DND-41 (cell line): ENCODE measurements at regions not wholly inside any gene's neighbourhood (a gene's known extent, or its start where the extent isn't known, plus 50 kb on each side); places are given as distances from the start of the nearest gene placed in this dataset.

Experiments used
- ATAC-seq: fragments of 200-7000 bp; cut with Tn5 transposase; 3 replicates; pipeline ENCODE4 v1.9.1; 2021; ENCODE audit warnings: low read depth; ENCODE audit not compliant: insufficient read depth
- DNase-seq: peaks from one replicate; pipeline ENCODE4 v3.0.0-alpha.2; 2020
- H2AFZ ChIP-seq: 2 replicates; pipeline ENCODE4 v1.6.0; 2012; ENCODE audit warnings: low read depth, low read length
- H3K27ac ChIP-seq: 2 replicates; pipeline ENCODE4 v1.5.1; 2012; ENCODE audit warnings: low read length, inconsistent platforms
- H3K27me3 ChIP-seq: fragments of 200-600 bp; sonication (generic); 2 replicates; pipeline ENCODE4 v1.6.0; 2012; ENCODE audit warnings: low read length, mild to moderate bottlenecking, inconsistent platforms; ENCODE audit not compliant: insufficient read depth, poor library complexity
- H3K36me3 ChIP-seq: 2 replicates; pipeline ENCODE4 v1.5.1; 2012; ENCODE audit warnings: low read length, inconsistent platforms; ENCODE audit not compliant: insufficient read depth
- H3K4me1 ChIP-seq: 2 replicates; pipeline ENCODE4 v1.5.1; 2012; ENCODE audit warnings: mild to moderate bottlenecking, low read length; ENCODE audit not compliant: insufficient read depth
- H3K4me2 ChIP-seq: 2 replicates; pipeline ENCODE4 v1.6.0; 2012; ENCODE audit warnings: mild to moderate bottlenecking, moderate library complexity, low read length, inconsistent platforms; ENCODE audit not compliant: insufficient read depth
- H3K4me3 ChIP-seq, 2 experiments: fragments of 200-600 bp in 1 of 2; shearing (Covaris generic) in 1 of 2; 2 replicates each; pipeline ENCODE4 v1.5.1; 2012 to 2016; ENCODE audit warnings: inconsistent platforms in 2 of 2, low read length in 2 of 2, mild to moderate bottlenecking in 2 of 2, low read depth in 1 of 2, moderate library complexity in 1 of 2
- H3K79me2 ChIP-seq: 2 replicates; pipeline ENCODE4 v1.6.0; 2012; ENCODE audit warnings: low read length, inconsistent platforms; ENCODE audit not compliant: insufficient read depth
- H3K9ac ChIP-seq: 2 replicates; pipeline ENCODE4 v1.6.0; 2012; ENCODE audit warnings: low read depth, mild to moderate bottlenecking, inconsistent platforms, low read length, moderate library complexity
- H3K9me3 ChIP-seq: 2 replicates; pipeline ENCODE4 v1.5.1; 2012; ENCODE audit warnings: low read length, moderate library complexity, mild to moderate bottlenecking, inconsistent platforms; ENCODE audit not compliant: insufficient read depth, severe bottlenecking
- H4K20me1 ChIP-seq: 2 replicates; pipeline ENCODE4 v1.6.0; 2012; ENCODE audit warnings: low read length; ENCODE audit not compliant: insufficient read depth
- EZH2 ChIP-seq: IDR thresholded peaks from 3 replicates; pipeline ENCODE4 v1.6.1; 2012; ENCODE audit warnings: borderline replicate concordance, low read depth, mild to moderate bottlenecking, moderate library complexity, low read length, inconsistent platforms; ENCODE audit not compliant: severe bottlenecking
- TF ChIP-seq, protein P1 (sequence below): IDR thresholded peaks from 2 replicates; pipeline ENCODE4 v1.5.1; 2012; ENCODE audit warnings: borderline replicate concordance, low read length, moderate library complexity, mild to moderate bottlenecking; ENCODE audit not compliant: poor library complexity, severe bottlenecking; ENCODE audit errors: extremely low read depth

DNA sequence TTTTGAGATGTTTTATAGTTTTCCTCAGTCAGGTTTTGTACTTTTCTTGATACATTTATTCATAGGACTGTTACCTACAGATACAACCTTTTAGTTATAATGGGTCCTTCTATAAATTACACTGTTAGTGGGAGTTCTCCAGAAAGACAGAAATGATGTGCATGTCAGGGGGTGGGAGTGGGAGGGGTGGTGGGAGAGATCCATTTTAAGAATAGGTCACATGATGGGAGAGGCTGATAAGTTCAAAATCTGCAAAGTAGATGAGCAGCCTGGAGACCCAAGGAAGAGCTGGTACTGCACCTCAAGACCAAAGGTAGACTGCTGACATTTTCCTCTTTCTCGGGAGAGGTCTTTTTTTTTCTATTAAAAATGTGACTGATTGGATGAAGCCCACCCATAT, 408.0 kb upstream of the GJE1 start:
- H4K20me1 ChIP-seq = no peaks in the 10 kb centered on the region
- no peaks in the 10 kb centered on the region for H3K79me2 ChIP-seq
- H2AFZ ChIP-seq = no peak overlapping the region
- H3K9ac ChIP-seq = no peak overlapping the region
- H3K4me3 ChIP-seq = no peak overlapping the region
- no peaks in the 10 kb centered on the region for H3K36me3 ChIP-seq
- DNase-seq (no peak), ATAC-seq (no peak)
- H3K27me3 ChIP-seq = no peaks in the 10 kb centered on the region
- H3K27ac ChIP-seq = no peak overlapping the region
- no peak overlapping the region for H3K4me2 ChIP-seq
- TF ChIP-seq, protein P1, sequence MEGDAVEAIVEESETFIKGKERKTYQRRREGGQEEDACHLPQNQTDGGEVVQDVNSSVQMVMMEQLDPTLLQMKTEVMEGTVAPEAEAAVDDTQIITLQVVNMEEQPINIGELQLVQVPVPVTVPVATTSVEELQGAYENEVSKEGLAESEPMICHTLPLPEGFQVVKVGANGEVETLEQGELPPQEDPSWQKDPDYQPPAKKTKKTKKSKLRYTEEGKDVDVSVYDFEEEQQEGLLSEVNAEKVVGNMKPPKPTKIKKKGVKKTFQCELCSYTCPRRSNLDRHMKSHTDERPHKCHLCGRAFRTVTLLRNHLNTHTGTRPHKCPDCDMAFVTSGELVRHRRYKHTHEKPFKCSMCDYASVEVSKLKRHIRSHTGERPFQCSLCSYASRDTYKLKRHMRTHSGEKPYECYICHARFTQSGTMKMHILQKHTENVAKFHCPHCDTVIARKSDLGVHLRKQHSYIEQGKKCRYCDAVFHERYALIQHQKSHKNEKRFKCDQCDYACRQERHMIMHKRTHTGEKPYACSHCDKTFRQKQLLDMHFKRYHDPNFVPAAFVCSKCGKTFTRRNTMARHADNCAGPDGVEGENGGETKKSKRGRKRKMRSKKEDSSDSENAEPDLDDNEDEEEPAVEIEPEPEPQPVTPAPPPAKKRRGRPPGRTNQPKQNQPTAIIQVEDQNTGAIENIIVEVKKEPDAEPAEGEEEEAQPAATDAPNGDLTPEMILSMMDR = no peak
- TF ChIP-seq EZH2 = no peak
- no peaks in the 10 kb centered on the region for H3K4me1 ChIP-seq
- no peaks in the 10 kb centered on the region for H3K9me3 ChIP-seq

GRCh38 chr6:141719476-141719875, 413.2 kb upstream of the GJE1 start:
- no peak for DNase-seq
- Histone ChIP-seq H3K4me3 (no peak overlapping the region), H2AFZ (no peak overlapping the region), H3K79me2 (no peaks in the 10 kb centered on the region), H3K36me3 (no peaks in the 10 kb centered on the region), H3K9ac (no peak overlapping the region), H3K4me2 (no peak overlapping the region), H3K27me3 (no peaks in the 10 kb centered on the region), H3K9me3 (no peaks in the 10 kb centered on the region), H3K4me1 (no peaks in the 10 kb centered on the region), H4K20me1 (no peaks in the 10 kb centered on the region), H3K27ac (no peak overlapping the region)
- TF ChIP-seq EZH2 = no peak
- TF ChIP-seq, protein P1 = no peak
- no peak for ATAC-seq

DNA sequence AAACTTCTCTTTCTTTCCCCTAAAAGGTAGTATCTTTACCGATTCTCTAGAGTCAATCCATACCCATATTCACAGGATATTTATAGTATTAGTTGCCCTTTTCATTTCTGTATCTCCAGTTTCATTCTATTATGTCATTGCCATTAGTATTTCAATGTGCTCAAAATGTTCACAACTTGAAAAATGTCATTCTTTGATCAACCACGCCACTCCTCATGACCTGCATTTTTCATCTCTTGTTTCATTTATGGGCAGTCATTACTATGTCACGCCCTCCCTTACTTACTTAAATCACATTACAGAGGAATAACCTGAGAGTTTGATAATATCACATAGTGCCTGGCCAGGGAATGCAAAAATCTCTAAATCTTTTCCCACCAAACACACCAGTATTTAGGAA, 427.3 kb upstream of the GJE1 start:
- no peaks in the 10 kb centered on the region for H4K20me1 ChIP-seq
- DNase-seq (no peak), ATAC-seq (no peak)
- no peak overlapping the region for H3K4me3 ChIP-seq
- H3K9me3 ChIP-seq = no peaks in the 10 kb centered on the region
- H3K27me3 ChIP-seq = no peaks in the 10 kb centered on the region
- TF ChIP-seq, protein P1 = no peak
- H3K4me1 ChIP-seq = no peaks in the 10 kb centered on the region
- no peak overlapping the region for H2AFZ ChIP-seq
- H3K27ac ChIP-seq = no peak overlapping the region
- no peaks in the 10 kb centered on the region for H3K79me2 ChIP-seq
- no peak overlapping the region for H3K4me2 ChIP-seq
- no peak overlapping the region for H3K9ac ChIP-seq
- no peaks in the 10 kb centered on the region for H3K36me3 ChIP-seq

DNA sequence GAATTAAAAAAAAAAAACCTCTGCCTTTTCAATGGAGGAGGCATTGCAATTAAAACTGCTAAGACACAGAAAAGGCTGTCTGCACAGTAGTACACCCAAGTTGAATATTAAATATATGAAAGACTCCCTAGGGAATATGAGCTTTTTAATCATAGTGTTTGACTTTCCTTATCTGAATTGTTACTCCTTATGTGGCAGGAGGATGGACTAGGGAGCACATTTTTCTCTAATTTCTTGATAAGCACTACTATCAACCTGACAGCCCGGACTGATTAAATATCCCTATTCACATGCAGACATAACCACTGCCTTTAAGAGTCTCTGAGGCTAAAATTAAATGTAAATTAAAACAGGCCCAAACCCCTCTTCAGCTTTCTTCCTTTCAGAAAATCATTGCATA, 428.6 kb upstream of the GJE1 start:
- no peaks in the 10 kb centered on the region for H3K27me3 ChIP-seq

More for the DNA sequence above, 428.6 kb upstream of the GJE1 start:
- no peaks in the 10 kb centered on the region for H3K79me2 ChIP-seq
- H3K27ac ChIP-seq = no peak overlapping the region
- no peak overlapping the region for H3K4me2 ChIP-seq
- ATAC-seq (no peak), DNase-seq (no peak)
- H3K4me3 ChIP-seq = no peak overlapping the region
- H3K36me3 ChIP-seq = no peaks in the 10 kb centered on the region
- no peaks in the 10 kb centered on the region for H3K4me1 ChIP-seq
- no peak overlapping the region for H3K9ac ChIP-seq
- H2AFZ ChIP-seq = no peak overlapping the region
- TF ChIP-seq, protein P1 = no peak
- no peak for TF ChIP-seq EZH2
- no peaks in the 10 kb centered on the region for H4K20me1 ChIP-seq
- no peaks in the 10 kb centered on the region for H3K9me3 ChIP-seq
